KMS-11 (cell line): ENCODE measurements at regions not wholly inside any gene's neighbourhood (a gene's known extent, or its start where the extent isn't known, plus 50 kb on each side); places are given as distances from the start of the nearest gene placed in this dataset.

ENCODE experiments used
- H2AFZ ChIP-seq: fragments of 200-600 bp; sonication (generic); 2 replicates; pipeline ENCODE4 v1.6.1; 2016; ENCODE audit warnings: antibody characterized with exemption, mixed run types, low read depth
- H3K27ac ChIP-seq: fragments of 200-600 bp; sonication (generic); 2 replicates; pipeline ENCODE4 v1.6.1; 2016; ENCODE audit warnings: mild to moderate bottlenecking, mixed run types
- H3K27me3 ChIP-seq: fragments of 200-600 bp; sonication (generic); 2 replicates; pipeline ENCODE4 v1.6.1; 2017; ENCODE audit warnings: mild to moderate bottlenecking, low read depth, mixed run types, moderate library complexity; ENCODE audit not compliant: insufficient read depth
- H3K36me3 ChIP-seq: fragments of 200-600 bp; sonication (generic); 2 replicates; pipeline ENCODE4 v1.6.1; 2017; ENCODE audit warnings: mild to moderate bottlenecking, mixed run types; ENCODE audit not compliant: insufficient read depth
- H3K4me1 ChIP-seq: fragments of 200-600 bp; sonication (generic); 2 replicates; pipeline ENCODE4 v1.6.1; 2016; ENCODE audit warnings: mild to moderate bottlenecking, low read depth, mixed run types; ENCODE audit not compliant: poor library complexity, severe bottlenecking
- H3K4me2 ChIP-seq: fragments of 200-600 bp; sonication (generic); 2 replicates; pipeline ENCODE4 v1.7.0; 2016; ENCODE audit warnings: mild to moderate bottlenecking, mixed run types
- H3K4me3 ChIP-seq: fragments of 200-600 bp; sonication (generic); IDR thresholded peaks from 2 replicates; pipeline ENCODE4 v1.6.1; 2017; ENCODE audit warnings: low read depth, low read length, mixed read lengths; ENCODE audit not compliant: insufficient read depth
- H3K79me2 ChIP-seq: fragments of 200-600 bp; sonication (generic); 2 replicates; pipeline ENCODE4 v1.6.1; 2016; ENCODE audit warnings: low read depth, mixed run types; ENCODE audit not compliant: insufficient read depth
- H3K9ac ChIP-seq: fragments of 200-600 bp; sonication (generic); 2 replicates; pipeline ENCODE4 v1.6.1; 2016; ENCODE audit warnings: mild to moderate bottlenecking, mixed run types
- H4K20me1 ChIP-seq: fragments of 200-600 bp; sonication (generic); 2 replicates; pipeline ENCODE4 v1.6.1; 2016; ENCODE audit warnings: mild to moderate bottlenecking, mixed run types; ENCODE audit not compliant: insufficient read depth
- CTCF ChIP-seq: fragments of 200-600 bp; sonication (generic); conservative IDR thresholded peaks from 2 replicates; pipeline ENCODE4 v1.6.1; 2017; ENCODE audit warnings: low read depth, mild to moderate bottlenecking, antibody characterized with exemption, low read length, moderate library complexity, mixed read lengths

- Histone ChIP-seq H3K36me3 (no peaks in the 10 kb centered on the region), H3K4me2 (no peak overlapping the region), H3K9ac (no peak overlapping the region), H3K4me3 (no peak overlapping the region), H4K20me1 (no peaks in the 10 kb centered on the region), H2AFZ (no peak overlapping the region), H3K27ac (no peak overlapping the region), H3K79me2 (no peaks in the 10 kb centered on the region), H3K27me3 (no peaks in the 10 kb centered on the region), H3K4me1 (peaks cover 23% of the 10 kb centered on the region)
- no peak for TF ChIP-seq CTCF
Observed at GRCh38 chr4:186855111-186855510, 131.5 kb upstream of the FAT1 start.

- TF ChIP-seq CTCF, result no peak
Observed at GRCh38 chr4:186857793-186858192, 134.1 kb upstream of the FAT1 start.

GRCh38 chr4:186858355-186858754, 134.7 kb upstream of the FAT1 start:
- no peak overlapping the region for H2AFZ ChIP-seq

More at GRCh38 chr4:186857793-186858192, 134.1 kb upstream of the FAT1 start:
- Histone ChIP-seq H3K4me3 (no peak overlapping the region), H3K4me1 (peaks cover 13% of the 10 kb centered on the region), H3K27me3 (no peaks in the 10 kb centered on the region), H3K4me2 (no peak overlapping the region), H3K79me2 (no peaks in the 10 kb centered on the region), H3K36me3 (no peaks in the 10 kb centered on the region), H4K20me1 (no peaks in the 10 kb centered on the region), H3K9ac (no peak overlapping the region), H2AFZ (no peak overlapping the region), H3K27ac (no peak overlapping the region)

GRCh38 chr4:186859420-186859819, 135.8 kb upstream of the FAT1 start:
- Histone ChIP-seq H3K4me1 (no peaks in the 10 kb centered on the region), H3K27me3 (no peaks in the 10 kb centered on the region), H3K4me2 (no peak overlapping the region), H3K36me3 (no peaks in the 10 kb centered on the region), H3K9ac (no peak overlapping the region), H4K20me1 (no peaks in the 10 kb centered on the region), H3K27ac (no peak overlapping the region), H2AFZ (no peak overlapping the region), H3K79me2 (no peaks in the 10 kb centered on the region), H3K4me3 (no peak overlapping the region)
- no peak for TF ChIP-seq CTCF

More at GRCh38 chr4:186858355-186858754, 134.7 kb upstream of the FAT1 start:
- Histone ChIP-seq H3K79me2 (no peaks in the 10 kb centered on the region), H3K4me1 (peaks cover 7% of the 10 kb centered on the region), H3K36me3 (no peaks in the 10 kb centered on the region), H3K27ac (no peak overlapping the region), H3K4me3 (no peak overlapping the region), H4K20me1 (no peaks in the 10 kb centered on the region), H3K27me3 (no peaks in the 10 kb centered on the region), H3K9ac (no peak overlapping the region), H3K4me2 (no peak overlapping the region)
- TF ChIP-seq CTCF, result no peak
